DOHH2 (cell line): ENCODE measurements at regions not wholly inside any gene's neighbourhood (a gene's known extent, or its start where the extent isn't known, plus 50 kb on each side); places are given as distances from the start of the nearest gene placed in this dataset.

Experiments used
- EZH2phosphoT487 ChIP-seq: fragments of 200-600 bp; sonication (generic); IDR thresholded peaks from 2 replicates; pipeline ENCODE4 v1.6.1; 2017; ENCODE audit warnings: borderline replicate concordance, mild to moderate bottlenecking, antibody characterized with exemption, low read length, moderate library complexity, mixed read lengths
- TF ChIP-seq, protein P1 (sequence below): fragments of 200-600 bp; sonication (generic); IDR thresholded peaks from one replicate; pipeline ENCODE4 v1.5.1; 2014; ENCODE audit warnings: antibody characterized with exemption, mild to moderate bottlenecking, low read depth, low read length; ENCODE audit not compliant: poor library complexity, severe bottlenecking

DNA sequence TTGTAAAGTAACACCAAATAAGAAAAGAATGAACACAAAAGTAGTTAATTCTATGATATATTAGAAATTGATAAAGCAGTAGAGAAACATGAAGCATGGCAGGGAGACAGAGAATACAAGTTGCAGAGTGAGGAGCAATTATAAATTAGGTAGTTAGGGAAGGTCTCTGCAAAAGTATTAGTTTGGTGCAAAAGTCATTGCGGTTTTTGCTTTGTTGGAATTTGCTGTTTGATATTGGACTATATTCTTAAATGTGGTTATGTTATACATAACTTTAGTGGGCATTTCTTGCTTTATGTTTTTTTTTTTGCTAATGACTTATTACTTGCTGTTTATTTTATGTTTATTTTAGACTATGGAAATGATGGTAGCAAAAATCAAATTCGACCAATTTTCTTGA, 402.2 kb downstream of the SFMBT2 start:
- TF ChIP-seq, protein P1, sequence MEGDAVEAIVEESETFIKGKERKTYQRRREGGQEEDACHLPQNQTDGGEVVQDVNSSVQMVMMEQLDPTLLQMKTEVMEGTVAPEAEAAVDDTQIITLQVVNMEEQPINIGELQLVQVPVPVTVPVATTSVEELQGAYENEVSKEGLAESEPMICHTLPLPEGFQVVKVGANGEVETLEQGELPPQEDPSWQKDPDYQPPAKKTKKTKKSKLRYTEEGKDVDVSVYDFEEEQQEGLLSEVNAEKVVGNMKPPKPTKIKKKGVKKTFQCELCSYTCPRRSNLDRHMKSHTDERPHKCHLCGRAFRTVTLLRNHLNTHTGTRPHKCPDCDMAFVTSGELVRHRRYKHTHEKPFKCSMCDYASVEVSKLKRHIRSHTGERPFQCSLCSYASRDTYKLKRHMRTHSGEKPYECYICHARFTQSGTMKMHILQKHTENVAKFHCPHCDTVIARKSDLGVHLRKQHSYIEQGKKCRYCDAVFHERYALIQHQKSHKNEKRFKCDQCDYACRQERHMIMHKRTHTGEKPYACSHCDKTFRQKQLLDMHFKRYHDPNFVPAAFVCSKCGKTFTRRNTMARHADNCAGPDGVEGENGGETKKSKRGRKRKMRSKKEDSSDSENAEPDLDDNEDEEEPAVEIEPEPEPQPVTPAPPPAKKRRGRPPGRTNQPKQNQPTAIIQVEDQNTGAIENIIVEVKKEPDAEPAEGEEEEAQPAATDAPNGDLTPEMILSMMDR = no peak
- no peak for TF ChIP-seq EZH2phosphoT487
